ENCODE measurements at regions not wholly inside any gene's neighbourhood (a gene's known extent, or its start where the extent isn't known, plus 50 kb on each side); places are given as distances from the start of the nearest gene placed in this dataset.

DNA sequence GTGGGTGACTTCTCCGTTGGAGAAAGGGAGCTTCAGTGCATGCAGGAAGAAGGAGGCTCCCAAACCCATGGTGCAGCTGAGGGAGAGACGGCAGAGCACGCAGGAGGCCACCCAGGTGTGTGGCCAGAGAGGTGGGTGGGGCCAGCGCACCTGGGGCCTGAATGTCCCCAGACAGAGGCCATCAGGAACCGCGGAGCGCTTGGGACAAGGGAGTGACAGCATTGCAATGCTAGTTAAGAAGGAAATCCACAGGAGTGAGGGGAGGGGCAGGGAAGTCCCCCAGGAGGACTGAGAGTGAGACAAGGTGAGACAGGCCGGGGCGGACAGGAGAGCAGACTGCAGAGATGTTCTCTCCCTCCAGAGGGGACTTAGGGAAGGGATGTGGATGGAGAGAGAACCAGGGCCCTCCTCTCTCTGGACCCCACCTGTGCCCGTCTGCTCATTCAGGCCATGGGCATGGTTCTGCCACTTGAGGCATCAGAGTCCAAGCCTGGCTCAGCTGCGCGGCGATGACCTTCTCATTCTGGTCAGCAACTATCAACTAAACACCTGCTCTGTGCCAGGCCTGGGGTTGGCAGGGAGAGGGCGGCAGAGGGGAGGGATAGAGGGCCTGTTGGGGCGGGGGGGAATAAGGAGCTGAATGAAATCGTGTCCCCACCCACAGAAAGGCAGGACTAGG lies 69.4 kb upstream of the COL13A1 start:
- H3K27me3 ChIP-seq (ENCODE audit: insufficient read depth, low read length): no peaks in the 10 kb centered on the region
- peaks cover 19% of the 10 kb centered on the region for H3K4me1 ChIP-seq (ENCODE audit: control insufficient read depth, insufficient read depth, low read length, unreplicated experiment)
- no peak overlapping the region for H3K27ac ChIP-seq (ENCODE audit: low read depth, low read length)
- no peaks in the 10 kb centered on the region for H3K79me2 ChIP-seq (ENCODE audit: control insufficient read depth, insufficient read depth, low read length, unreplicated experiment)
- H3K4me3 ChIP-seq (ENCODE audit: low read depth, low read length): no peak overlapping the region
- no peaks in the 10 kb centered on the region for H3K36me3 ChIP-seq (ENCODE audit: insufficient read depth, low read length)
- H2AFZ ChIP-seq (ENCODE audit: low read length, unreplicated experiment): no peak overlapping the region

DNA sequence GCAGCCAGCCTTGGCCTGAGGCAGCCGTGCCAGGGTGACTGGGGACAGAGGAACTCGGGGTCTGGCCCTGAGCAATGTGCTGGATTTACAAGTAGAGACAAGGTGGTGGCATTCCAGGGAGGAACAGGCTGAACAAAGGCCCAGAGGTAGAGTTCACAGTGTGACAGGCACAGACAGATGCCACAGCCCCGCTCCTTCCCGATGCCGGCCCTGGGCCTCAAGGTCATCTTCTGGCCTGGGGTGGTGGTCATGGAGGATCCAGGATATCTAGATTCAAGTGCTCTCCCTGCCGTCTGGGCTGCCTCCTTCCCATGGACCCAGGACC lies 68.9 kb upstream of the COL13A1 start:
- Histone ChIP-seq H3K79me2 (ENCODE audit: control insufficient read depth, insufficient read depth, low read length, unreplicated experiment) (no peaks in the 10 kb centered on the region), H3K27me3 (ENCODE audit: insufficient read depth, low read length) (no peaks in the 10 kb centered on the region), H3K36me3 (ENCODE audit: insufficient read depth, low read length) (no peaks in the 10 kb centered on the region), H3K4me3 (ENCODE audit: low read depth, low read length) (no peak overlapping the region), H3K27ac (ENCODE audit: low read depth, low read length) (no peak overlapping the region), H2AFZ (ENCODE audit: low read length, unreplicated experiment) (no peak overlapping the region), H3K4me1 (ENCODE audit: control insufficient read depth, insufficient read depth, low read length, unreplicated experiment) (peaks cover 17% of the 10 kb centered on the region)

DNA sequence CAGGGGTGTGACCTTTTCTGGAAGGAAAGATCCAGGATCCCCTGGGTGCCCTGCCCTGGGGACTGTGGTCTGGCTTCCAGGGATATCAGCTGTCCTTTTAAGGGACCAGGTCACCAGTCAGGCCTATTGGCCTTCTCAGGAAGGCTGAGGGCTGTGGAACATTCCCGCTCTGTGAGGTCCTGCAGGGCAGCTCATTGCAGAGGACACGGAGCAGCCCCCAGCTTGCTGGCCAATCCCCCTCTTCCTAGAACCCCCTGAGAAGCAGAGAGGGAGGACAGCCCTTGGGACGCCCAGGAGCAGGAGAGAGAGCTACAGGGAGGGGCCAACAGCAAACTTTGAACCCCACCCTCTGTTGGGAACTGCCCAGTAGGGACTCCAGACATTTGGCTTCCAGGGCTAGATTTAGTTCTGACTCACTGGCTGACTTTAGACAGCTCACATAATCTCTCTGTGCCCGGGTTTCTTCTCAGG lies 67.9 kb upstream of the COL13A1 start:
- Histone ChIP-seq H3K79me2 (ENCODE audit: control insufficient read depth, insufficient read depth, low read length, unreplicated experiment) (no peaks in the 10 kb centered on the region), H3K36me3 (ENCODE audit: insufficient read depth, low read length) (no peaks in the 10 kb centered on the region), H3K4me1 (ENCODE audit: control insufficient read depth, insufficient read depth, low read length, unreplicated experiment) (peaks cover 7% of the 10 kb centered on the region), H3K27me3 (ENCODE audit: insufficient read depth, low read length) (no peaks in the 10 kb centered on the region), H3K27ac (ENCODE audit: low read depth, low read length) (no peak overlapping the region), H3K4me3 (ENCODE audit: low read depth, low read length) (no peak overlapping the region), H2AFZ (ENCODE audit: low read length, unreplicated experiment) (no peak overlapping the region)

DNA sequence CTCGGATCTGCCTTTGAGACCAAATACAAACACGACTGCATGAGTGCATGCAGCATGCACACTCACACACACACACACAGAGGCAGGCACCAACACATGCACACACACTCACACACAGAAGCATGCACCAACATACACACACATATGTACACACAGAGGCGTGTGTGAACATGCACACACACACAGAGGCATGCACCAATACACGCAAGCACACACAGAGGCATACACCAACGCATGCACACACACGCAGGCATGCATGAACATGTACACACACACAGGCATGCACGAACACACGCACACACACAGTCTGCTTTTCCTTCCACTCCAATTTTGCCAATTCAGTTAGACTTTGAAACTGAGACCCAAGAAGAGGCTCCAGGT lies 67.3 kb upstream of the COL13A1 start:
- Histone ChIP-seq H2AFZ (ENCODE audit: low read length, unreplicated experiment) (no peak overlapping the region), H3K4me1 (ENCODE audit: control insufficient read depth, insufficient read depth, low read length, unreplicated experiment) (peaks cover 6% of the 10 kb centered on the region), H3K79me2 (ENCODE audit: control insufficient read depth, insufficient read depth, low read length, unreplicated experiment) (no peaks in the 10 kb centered on the region), H3K4me3 (ENCODE audit: low read depth, low read length) (no peak overlapping the region), H3K36me3 (ENCODE audit: insufficient read depth, low read length) (no peaks in the 10 kb centered on the region), H3K27me3 (ENCODE audit: insufficient read depth, low read length) (no peaks in the 10 kb centered on the region), H3K27ac (ENCODE audit: low read depth, low read length) (no peak overlapping the region)

DNA sequence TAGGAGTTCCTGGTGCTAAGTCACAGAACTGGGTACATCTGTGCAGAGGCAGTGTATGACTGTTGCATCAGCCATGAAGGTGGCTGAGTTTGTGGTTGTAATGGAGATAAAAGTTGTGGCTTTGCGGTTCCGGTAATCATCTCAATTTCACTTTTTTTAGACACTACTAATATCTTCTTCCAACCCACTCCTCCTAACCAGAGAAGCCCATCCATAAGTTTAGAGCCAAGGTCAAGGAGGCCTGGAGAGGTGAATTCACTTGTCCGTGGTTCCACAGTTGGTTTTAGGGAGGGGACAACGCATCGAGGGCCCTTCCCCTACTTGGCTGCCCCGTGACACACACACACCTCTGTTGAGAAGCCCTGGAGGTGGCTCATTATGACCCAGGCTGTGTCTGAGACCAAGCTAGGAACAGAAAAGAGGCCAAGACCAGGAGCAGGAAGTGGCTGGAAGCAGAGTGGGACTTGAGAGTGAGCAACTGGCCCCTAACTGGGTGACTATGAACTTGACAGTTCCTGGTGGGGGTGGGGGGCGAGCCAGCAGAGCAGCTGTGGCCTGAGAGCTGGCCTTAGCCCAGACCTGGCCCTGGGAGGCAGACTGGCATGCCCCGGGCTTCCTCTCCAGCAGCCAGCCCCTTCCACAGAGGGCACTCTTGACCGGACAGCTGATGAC lies 66.8 kb upstream of the COL13A1 start:
- no peaks in the 10 kb centered on the region for H3K36me3 ChIP-seq (ENCODE audit: insufficient read depth, low read length)
- no peaks in the 10 kb centered on the region for H3K79me2 ChIP-seq (ENCODE audit: control insufficient read depth, insufficient read depth, low read length, unreplicated experiment)
- H2AFZ ChIP-seq (ENCODE audit: low read length, unreplicated experiment): no peak overlapping the region
- no peak overlapping the region for H3K4me3 ChIP-seq (ENCODE audit: low read depth, low read length)
- H3K27me3 ChIP-seq (ENCODE audit: insufficient read depth, low read length): no peaks in the 10 kb centered on the region
- no peak overlapping the region for H3K27ac ChIP-seq (ENCODE audit: low read depth, low read length)
- H3K4me1 ChIP-seq (ENCODE audit: control insufficient read depth, insufficient read depth, low read length, unreplicated experiment): peaks cover 6% of the 10 kb centered on the region

DNA sequence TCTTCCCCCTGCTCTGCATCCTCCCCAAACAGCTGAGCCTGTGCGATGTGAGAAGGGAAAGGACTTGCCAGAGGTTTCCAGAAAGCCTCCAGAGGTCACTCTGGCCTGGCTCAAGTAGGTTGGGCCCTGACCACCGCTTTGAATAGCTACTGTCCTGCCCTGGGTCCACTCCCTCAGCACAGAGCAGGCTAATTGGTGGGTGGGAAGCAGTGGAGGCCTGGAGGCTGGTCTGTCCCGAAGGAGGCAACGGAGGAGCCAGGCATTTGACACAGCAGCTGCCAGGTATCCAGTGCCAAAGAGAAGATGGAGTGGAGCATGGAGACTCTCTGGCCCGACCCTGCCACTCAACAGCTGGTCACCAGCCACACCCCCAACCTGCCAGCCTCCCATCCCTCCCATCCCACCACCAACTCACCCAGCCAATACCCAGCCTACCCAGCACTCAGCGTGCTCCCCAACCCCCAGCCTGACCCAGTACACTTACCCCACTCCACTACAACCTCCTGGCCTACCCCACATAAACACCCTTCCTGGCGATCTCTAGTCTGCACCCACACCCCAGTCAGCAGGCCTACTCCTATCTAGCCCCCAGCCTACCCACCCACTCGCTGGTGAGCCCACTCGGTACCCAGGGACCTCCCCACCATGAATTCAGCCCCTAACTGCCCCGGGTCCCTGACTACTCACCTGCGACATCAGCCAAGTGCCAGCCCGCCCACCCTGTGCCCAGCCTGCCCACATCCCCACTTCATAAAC lies 64.6 kb upstream of the COL13A1 start:
- H3K79me2 ChIP-seq (ENCODE audit: control insufficient read depth, insufficient read depth, low read length, unreplicated experiment): no peaks in the 10 kb centered on the region
- no peaks in the 10 kb centered on the region for H3K36me3 ChIP-seq (ENCODE audit: insufficient read depth, low read length)
- H2AFZ ChIP-seq (ENCODE audit: low read length, unreplicated experiment): no peak overlapping the region
- peaks cover 7% of the 10 kb centered on the region; the same call in 1 of the 2 replicates for H3K27me3 ChIP-seq (ENCODE audit: insufficient read depth, low read length)
- H3K4me1 ChIP-seq (ENCODE audit: control insufficient read depth, insufficient read depth, low read length, unreplicated experiment): peaks cover 6% of the 10 kb centered on the region
- H3K27ac ChIP-seq (ENCODE audit: low read depth, low read length): no peak overlapping the region
- no peak overlapping the region for H3K4me3 ChIP-seq (ENCODE audit: low read depth, low read length)

DNA sequence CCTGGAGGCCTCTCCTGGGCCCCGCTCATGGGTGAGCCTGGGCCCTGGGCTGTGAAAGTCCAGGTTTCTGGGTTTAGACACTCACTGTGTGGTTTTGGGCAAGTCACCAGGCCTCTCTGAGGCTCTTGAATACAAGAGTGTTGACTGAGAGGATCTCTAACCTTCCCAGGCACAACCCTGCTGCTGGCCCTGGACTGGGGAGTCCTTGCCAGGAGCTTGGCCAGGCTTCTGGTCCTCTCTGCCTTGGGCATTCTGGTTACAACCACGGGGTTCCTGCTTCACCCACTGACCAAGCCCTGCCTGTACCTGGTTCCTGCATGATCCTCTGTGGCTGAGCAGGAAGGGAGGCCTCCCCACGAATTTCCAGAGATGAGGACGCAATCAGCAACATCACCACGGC lies 63.6 kb upstream of the COL13A1 start:
- Histone ChIP-seq H3K27ac (ENCODE audit: low read depth, low read length) (no peak overlapping the region), H2AFZ (ENCODE audit: low read length, unreplicated experiment) (no peak overlapping the region), H3K27me3 (ENCODE audit: insufficient read depth, low read length) (peaks cover 7% of the 10 kb centered on the region; the same call in 1 of the 2 replicates), H3K4me1 (ENCODE audit: control insufficient read depth, insufficient read depth, low read length, unreplicated experiment) (peaks cover 6% of the 10 kb centered on the region), H3K36me3 (ENCODE audit: insufficient read depth, low read length) (no peaks in the 10 kb centered on the region), H3K79me2 (ENCODE audit: control insufficient read depth, insufficient read depth, low read length, unreplicated experiment) (no peaks in the 10 kb centered on the region), H3K4me3 (ENCODE audit: low read depth, low read length) (no peak overlapping the region)

DNA sequence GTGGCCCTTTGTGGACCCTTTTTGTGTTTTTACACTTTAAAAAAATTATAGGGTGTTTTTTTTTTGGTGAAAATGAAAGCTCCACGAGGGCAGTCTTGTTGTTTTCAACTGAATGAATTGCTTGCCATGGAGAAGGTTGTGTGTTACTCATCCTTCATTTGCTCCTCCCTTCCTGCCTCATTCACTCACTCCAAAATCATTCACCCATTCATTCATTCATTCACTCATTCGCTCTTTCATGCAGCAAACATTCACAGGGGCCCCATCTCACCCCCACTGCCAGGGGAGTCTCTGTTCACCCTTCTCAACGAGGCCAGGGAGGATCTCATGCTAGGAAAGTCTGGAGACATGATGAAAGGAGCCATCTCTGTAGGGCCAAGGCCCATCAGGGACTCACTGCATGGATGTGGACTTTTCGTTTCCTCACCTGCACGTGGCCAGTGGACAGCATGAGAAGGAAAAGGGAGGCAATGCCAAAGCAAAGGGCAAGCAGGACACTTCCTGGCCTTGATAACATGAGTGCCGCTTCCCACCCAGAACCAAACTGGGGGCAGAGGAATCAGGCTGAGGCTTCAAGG lies 62.8 kb upstream of the COL13A1 start:
- H3K4me1 ChIP-seq (ENCODE audit: control insufficient read depth, insufficient read depth, low read length, unreplicated experiment): peaks cover 3% of the 10 kb centered on the region
- H3K4me3 ChIP-seq (ENCODE audit: low read depth, low read length): no peak overlapping the region
- H3K27ac ChIP-seq (ENCODE audit: low read depth, low read length): no peak overlapping the region
- H3K79me2 ChIP-seq (ENCODE audit: control insufficient read depth, insufficient read depth, low read length, unreplicated experiment): no peaks in the 10 kb centered on the region
- H2AFZ ChIP-seq (ENCODE audit: low read length, unreplicated experiment): no peak overlapping the region
- peaks cover 12% of the 10 kb centered on the region for H3K27me3 ChIP-seq (ENCODE audit: insufficient read depth, low read length)
- H3K36me3 ChIP-seq (ENCODE audit: insufficient read depth, low read length): no peaks in the 10 kb centered on the region

DNA sequence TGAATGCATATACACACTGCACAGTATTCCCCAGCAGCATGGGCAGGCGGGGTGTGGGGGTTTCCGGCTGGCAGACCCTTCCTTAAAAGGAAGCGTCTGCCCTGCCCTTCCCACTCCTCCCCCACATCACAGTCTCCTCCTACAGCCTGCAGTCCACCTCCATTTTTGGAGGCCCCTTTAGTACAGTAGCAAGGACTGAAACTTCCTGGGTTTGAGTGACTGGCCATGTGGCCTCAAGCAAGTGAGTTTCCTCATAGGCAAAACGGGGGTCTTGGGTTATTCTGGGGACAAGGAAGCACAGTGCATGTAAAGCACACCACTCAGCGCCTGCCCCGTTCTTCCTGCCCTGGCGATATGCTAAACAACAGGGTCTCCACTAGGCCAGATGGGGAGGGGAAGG lies 62.1 kb upstream of the COL13A1 start:
- Histone ChIP-seq H3K4me3 (ENCODE audit: low read depth, low read length) (no peak overlapping the region), H3K79me2 (ENCODE audit: control insufficient read depth, insufficient read depth, low read length, unreplicated experiment) (no peaks in the 10 kb centered on the region), H3K4me1 (ENCODE audit: control insufficient read depth, insufficient read depth, low read length, unreplicated experiment) (no peaks in the 10 kb centered on the region), H3K27ac (ENCODE audit: low read depth, low read length) (no peak overlapping the region), H3K36me3 (ENCODE audit: insufficient read depth, low read length) (no peaks in the 10 kb centered on the region), H3K27me3 (ENCODE audit: insufficient read depth, low read length) (peaks cover 19% of the 10 kb centered on the region), H2AFZ (ENCODE audit: low read length, unreplicated experiment) (no peak overlapping the region)

DNA sequence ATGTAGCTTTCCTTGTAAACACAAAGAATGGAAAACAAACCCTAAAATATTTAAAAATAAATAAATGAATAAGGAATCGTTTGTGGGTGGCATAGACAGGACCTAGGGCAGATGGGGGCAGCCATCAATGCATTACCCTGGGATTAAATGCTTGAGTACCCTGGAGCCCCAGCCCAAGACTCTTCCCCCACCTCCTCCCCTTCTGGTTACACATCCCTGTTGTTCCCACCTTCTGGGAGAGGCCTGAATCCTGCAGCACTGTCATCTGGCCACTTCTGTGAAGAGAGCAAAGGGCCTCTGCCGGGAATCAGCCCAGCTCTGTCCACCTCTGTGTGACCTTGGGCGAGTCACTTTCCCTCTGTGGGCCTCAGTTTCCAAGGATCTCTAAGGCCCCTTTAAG lies 61.6 kb upstream of the COL13A1 start:
- H3K27ac ChIP-seq (ENCODE audit: low read depth, low read length): no peak overlapping the region
- no peaks in the 10 kb centered on the region for H3K4me1 ChIP-seq (ENCODE audit: control insufficient read depth, insufficient read depth, low read length, unreplicated experiment)
- peaks cover 24% of the 10 kb centered on the region for H3K27me3 ChIP-seq (ENCODE audit: insufficient read depth, low read length)
- H2AFZ ChIP-seq (ENCODE audit: low read length, unreplicated experiment): no peak overlapping the region
- H3K4me3 ChIP-seq (ENCODE audit: low read depth, low read length): no peak overlapping the region
- no peaks in the 10 kb centered on the region for H3K36me3 ChIP-seq (ENCODE audit: insufficient read depth, low read length)
- H3K79me2 ChIP-seq (ENCODE audit: control insufficient read depth, insufficient read depth, low read length, unreplicated experiment): no peaks in the 10 kb centered on the region

All from ACC112 (cell line).